ENCODE measurements at regions not wholly inside any gene's neighbourhood (a gene's known extent, or its start where the extent isn't known, plus 50 kb on each side); places are given as distances from the start of the nearest gene placed in this dataset.

DNA sequence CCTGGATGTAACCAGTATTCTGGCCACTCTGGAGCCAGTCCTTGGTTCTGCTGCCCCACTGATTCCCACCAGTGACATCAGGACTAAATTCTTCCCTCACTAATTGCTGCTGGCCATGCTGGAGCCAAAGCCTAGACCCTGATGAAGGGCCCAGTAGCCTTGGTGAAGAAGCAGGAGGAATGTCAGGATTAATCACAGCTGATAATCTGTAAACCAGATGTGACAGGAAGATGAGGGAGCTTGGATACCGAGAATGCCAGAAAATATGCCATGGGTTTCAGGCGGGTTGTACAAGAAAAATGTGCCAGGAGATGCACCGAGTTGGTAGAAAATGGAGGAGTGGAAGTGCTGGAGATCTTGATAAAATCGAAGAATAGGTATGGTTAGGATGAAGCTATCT is 119.0 kb upstream of the PPP2R5A start:
- DNase-seq (ENCODE audit: extremely low read depth in 1 of 4, low spot score in 3 of 4) (no peak), ATAC-seq (no peak), FAIRE-seq (no peak)
- no peaks in the 10 kb centered on the region for H3K27me3 ChIP-seq (ENCODE audit: control insufficient read depth in 2 of 2, insufficient read depth in 2 of 2, low read length in 2 of 2)
- H3K9me1 ChIP-seq (ENCODE audit: control insufficient read depth, insufficient read depth, low read length): no peaks in the 10 kb centered on the region
- no peak overlapping the region; the same call in 1 of the 2 replicates for H2AFZ ChIP-seq (ENCODE audit: low read depth, low read length)
- no peaks in the 10 kb centered on the region for H4K20me1 ChIP-seq (replicated peaks; ENCODE audit: control insufficient read depth, insufficient read depth, low read length)
- no peaks in the 10 kb centered on the region for H3K36me3 ChIP-seq (ENCODE audit: control insufficient read depth, insufficient read depth, low read length)
- WGBS (ENCODE audit: insufficient coverage, low coverage, missing lambda C conversion rate): 23% methylated on average over 4 of the region's 4 CpGs
- in situ Hi-C loops (cut with MboI) (no loop called here), intact Hi-C loops (cut with micrococcal nuclease) (no loop called here)
- peaks cover 17 to 35% of the 10 kb centered on the region in 2 experiments for H3K4me1 ChIP-seq (replicated peaks in 1 of 2; ENCODE audit: control insufficient read depth in 2 of 2, insufficient read depth in 2 of 2, low read length in 2 of 2)
- no peak for TF ChIP-seq DDX20 (tag; IDR thresholded peaks at IDR 0.05; ENCODE audit: low read depth)
- TF ChIP-seq KLF10 (CRISPR knock-in tag; IDR thresholded peaks at IDR 0.05): no peak
- 0 out of 2 replicates have a peak, but pooled peaks have one; percentile 20 for TF ChIP-seq DPF2 (IDR thresholded peaks at IDR 0.05)
- TF ChIP-seq XRCC4 (IDR thresholded peaks at IDR 0.05; ENCODE audit: extremely low read depth, insufficient read depth, insufficient read length): no peak
- peak overlapping the region in 1 of 2 experiments; percentile 2; a peak in 1 of 4 replicates for H3K9ac ChIP-seq (ENCODE audit: insufficient read depth in 1 of 2, low read depth in 2 of 2, low read length in 2 of 2)
- no peak overlapping the region for H3K4me2 ChIP-seq (ENCODE audit: insufficient read depth, low read length)
- no peak overlapping the region for H3K27ac ChIP-seq (ENCODE audit: extremely low read depth, low read depth, low read length)
- H3K79me2 ChIP-seq (ENCODE audit: control insufficient read depth, insufficient read depth, low read length): no peaks in the 10 kb centered on the region
- H3K4me3 ChIP-seq: no peak overlapping the region
- H3K9me3 ChIP-seq (replicated peaks; ENCODE audit: control insufficient read depth, insufficient read depth, low read depth, low read length): no peaks in the 10 kb centered on the region
- no TSS peak for BruUV-seq (replicated peaks)
- ChIA-PET POLR2A (interaction anchor here (0.6 to 1.3 kb wide), 4 partner anchors 9 to 28 kb away, joined by 3 to 8 read pairs (median 4); no protein-coding TSS in a partner anchor), CTCF (ENCODE audit: low intra/inter-chr PET ratio) (no interaction called here)

- Histone ChIP-seq H3K4me2 (ENCODE audit: insufficient read depth, low read length) (no peak overlapping the region; the same call in 1 of the 2 replicates), H3K79me2 (ENCODE audit: control insufficient read depth, insufficient read depth, low read length) (no peaks in the 10 kb centered on the region), H3K27me3 (ENCODE audit: control insufficient read depth in 2 of 2, insufficient read depth in 2 of 2, low read length in 2 of 2) (no peaks in the 10 kb centered on the region), H3K4me1 (replicated peaks in 1 of 2; ENCODE audit: control insufficient read depth in 2 of 2, insufficient read depth in 2 of 2, low read length in 2 of 2) (peaks cover 17 to 31% of the 10 kb centered on the region in 2 experiments), H3K36me3 (ENCODE audit: control insufficient read depth, insufficient read depth, low read length) (no peaks in the 10 kb centered on the region), H3K9me1 (ENCODE audit: control insufficient read depth, insufficient read depth, low read length) (no peaks in the 10 kb centered on the region), H4K20me1 (replicated peaks; ENCODE audit: control insufficient read depth, insufficient read depth, low read length) (no peaks in the 10 kb centered on the region), H2AFZ (ENCODE audit: low read depth, low read length) (peak overlapping the region; percentile 71), H3K9ac (ENCODE audit: insufficient read depth in 1 of 2, low read depth in 2 of 2, low read length in 2 of 2) (no peak overlapping the region), H3K27ac (ENCODE audit: extremely low read depth, low read depth, low read length) (no peak overlapping the region), H3K9me3 (replicated peaks; ENCODE audit: control insufficient read depth, insufficient read depth, low read depth, low read length) (no peaks in the 10 kb centered on the region), H3K4me3 (no peak overlapping the region)
- no peak for FAIRE-seq
- no peak for DNase-seq (ENCODE audit: extremely low read depth in 1 of 4, low spot score in 3 of 4)
- CTCF ChIA-PET (ENCODE audit: low intra/inter-chr PET ratio): no interaction called here
- intact Hi-C loops (cut with micrococcal nuclease): no loop called here
- no TSS peak for BruUV-seq (replicated peaks)
- WGBS (ENCODE audit: insufficient coverage, low coverage, missing lambda C conversion rate): 4% methylated on average over 2 of the region's 2 CpGs
- peak; percentile 14; the same call in 1 of the 3 replicates for ATAC-seq
- in situ Hi-C loops (cut with MboI): no loop called here
- POLR2A ChIA-PET: interaction anchor here (0.6 to 1.7 kb wide), 7 partner anchors 8 to 118 kb away, joined by 3 to 8 read pairs (median 4); no protein-coding TSS in a partner anchor
- no peak for TF ChIP-seq SP2 (IDR thresholded peaks at IDR 0.05; ENCODE audit: extremely low read depth, low read depth, low read length, poor library complexity, severe bottlenecking)
- no peak for TF ChIP-seq SREBF2 (CRISPR knock-in tag; IDR thresholded peaks at IDR 0.05)
- no peak for TF ChIP-seq RBM22 (IDR thresholded peaks at IDR 0.05; ENCODE audit: low read depth, low read length, poor library complexity, severe bottlenecking)
- no peak for TF ChIP-seq CEBPZ (IDR thresholded peaks at IDR 0.05; ENCODE audit: borderline replicate concordance, low read depth, low read length)
- TF ChIP-seq CXXC5 (CRISPR knock-in tag; IDR thresholded peaks at IDR 0.05): no peak
- no peak for TF ChIP-seq EWSR1 (IDR thresholded peaks at IDR 0.05; ENCODE audit: borderline replicate concordance, low read depth, partially characterized antibody)
- TF ChIP-seq SNRNP70 (optimal IDR thresholded peaks at IDR 0.05; ENCODE audit: low read depth, low read length): no peak
- TF ChIP-seq ZFX (CRISPR knock-in tag; IDR thresholded peaks at IDR 0.05): no peak
Observed at GRCh38 chr1:212166644-212167043, 118.6 kb upstream of the PPP2R5A start.
